Epithelial cell of esophagus (primary cell): ENCODE measurements at regions not wholly inside any gene's neighbourhood (a gene's known extent, or its start where the extent isn't known, plus 50 kb on each side); places are given as distances from the start of the nearest gene placed in this dataset.
"Not testable (repeated sequence)": the region's sequence is repeated elsewhere in the genome, so short reads cannot be mapped to it uniquely, and the experiment has no call there.

ENCODE experiments used
- DNase-seq: peaks from one replicate; pipeline ENCODE4 v3.0.0; 2010; ENCODE audit warnings: low read depth
- H3K4me3 ChIP-seq: 2 replicates; pipeline ENCODE4 v1.5.1; 2011; ENCODE audit warnings: mild to moderate bottlenecking, low read length, control low read depth
- TF ChIP-seq, protein P1 (sequence below): IDR thresholded peaks from 2 replicates; pipeline ENCODE4 v1.5.1; 2011; ENCODE audit warnings: low read depth, mild to moderate bottlenecking, low read length, control low read depth, inconsistent platforms; ENCODE audit not compliant: insufficient read depth; ENCODE audit errors: missing control alignments

- TF ChIP-seq, protein P1, sequence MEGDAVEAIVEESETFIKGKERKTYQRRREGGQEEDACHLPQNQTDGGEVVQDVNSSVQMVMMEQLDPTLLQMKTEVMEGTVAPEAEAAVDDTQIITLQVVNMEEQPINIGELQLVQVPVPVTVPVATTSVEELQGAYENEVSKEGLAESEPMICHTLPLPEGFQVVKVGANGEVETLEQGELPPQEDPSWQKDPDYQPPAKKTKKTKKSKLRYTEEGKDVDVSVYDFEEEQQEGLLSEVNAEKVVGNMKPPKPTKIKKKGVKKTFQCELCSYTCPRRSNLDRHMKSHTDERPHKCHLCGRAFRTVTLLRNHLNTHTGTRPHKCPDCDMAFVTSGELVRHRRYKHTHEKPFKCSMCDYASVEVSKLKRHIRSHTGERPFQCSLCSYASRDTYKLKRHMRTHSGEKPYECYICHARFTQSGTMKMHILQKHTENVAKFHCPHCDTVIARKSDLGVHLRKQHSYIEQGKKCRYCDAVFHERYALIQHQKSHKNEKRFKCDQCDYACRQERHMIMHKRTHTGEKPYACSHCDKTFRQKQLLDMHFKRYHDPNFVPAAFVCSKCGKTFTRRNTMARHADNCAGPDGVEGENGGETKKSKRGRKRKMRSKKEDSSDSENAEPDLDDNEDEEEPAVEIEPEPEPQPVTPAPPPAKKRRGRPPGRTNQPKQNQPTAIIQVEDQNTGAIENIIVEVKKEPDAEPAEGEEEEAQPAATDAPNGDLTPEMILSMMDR: no peak
- peak; percentile 15 for DNase-seq
- H3K4me3 ChIP-seq: no peak overlapping the region
Observed at GRCh38 chr9:32161720-32162119, 222.7 kb upstream of the ACO1 start.

- not testable (repeated sequence) for DNase-seq, H3K4me3 ChIP-seq
Observed at GRCh38 chr9:32166316-32166715, 218.1 kb upstream of the ACO1 start.

GRCh38 chr9:32171339-32171738 lies 213.1 kb upstream of the ACO1 start:
- H3K4me3 ChIP-seq: no peak overlapping the region
- TF ChIP-seq, protein P1: no peak
- no peak for DNase-seq

DNA sequence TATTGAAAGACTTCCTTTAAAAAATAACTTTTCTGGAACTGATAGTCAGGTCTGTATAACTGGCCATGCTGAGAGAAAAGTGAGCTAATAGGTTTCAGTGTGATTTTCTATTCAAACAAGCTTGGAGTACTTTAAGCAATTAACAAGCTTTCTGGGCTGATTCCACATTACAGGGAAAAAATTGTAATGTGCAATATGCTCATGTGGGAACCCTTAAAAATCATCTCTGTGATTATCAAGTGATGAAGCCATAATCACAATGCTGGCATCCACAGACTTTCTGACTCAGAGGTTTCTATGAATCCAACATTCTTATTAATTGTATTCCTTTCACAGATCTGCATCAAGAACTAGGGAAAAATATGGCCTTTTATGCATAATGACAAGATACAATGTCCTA lies 212.2 kb upstream of the ACO1 start:
- TF ChIP-seq, protein P1: no peak
- DNase-seq: no peak

GRCh38 chr9:32177396-32177795 lies 207.0 kb upstream of the ACO1 start:
- H3K4me3 ChIP-seq: no peak overlapping the region
- TF ChIP-seq, protein P1: no peak
- no peak for DNase-seq

More for the DNA sequence above, 212.2 kb upstream of the ACO1 start:
- no peak overlapping the region for H3K4me3 ChIP-seq

DNA sequence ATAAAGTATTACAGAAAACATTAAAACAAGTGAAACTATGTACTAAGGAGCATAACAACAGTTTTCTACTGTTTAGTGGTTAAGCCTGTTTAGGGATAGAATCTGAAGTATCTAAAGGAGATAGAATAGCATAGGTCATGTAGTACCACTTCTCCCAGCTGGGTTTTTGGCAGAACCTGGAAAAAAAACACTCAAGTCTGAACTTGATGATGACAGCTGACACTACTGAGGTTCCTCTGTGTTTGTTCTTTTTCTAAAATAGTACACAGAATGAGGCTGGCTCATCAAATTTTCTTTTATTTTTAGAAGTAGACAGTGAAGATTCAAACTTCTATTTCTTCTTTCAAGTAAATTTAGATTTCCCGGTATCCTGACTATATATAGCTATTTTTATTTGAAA lies 203.8 kb upstream of the ACO1 start:
- H3K4me3 ChIP-seq: no peak overlapping the region
- TF ChIP-seq, protein P1: no peak
- DNase-seq: no peak

- no peak for DNase-seq
- no peak overlapping the region for H3K4me3 ChIP-seq
- TF ChIP-seq, protein P1: no peak
Observed at GRCh38 chr9:32200241-32200640, 184.2 kb upstream of the ACO1 start.

- H3K4me3 ChIP-seq: no peak overlapping the region
- TF ChIP-seq, protein P1: no peak
- no peak for DNase-seq
Observed at GRCh38 chr9:32200896-32201295, 183.5 kb upstream of the ACO1 start.

DNA sequence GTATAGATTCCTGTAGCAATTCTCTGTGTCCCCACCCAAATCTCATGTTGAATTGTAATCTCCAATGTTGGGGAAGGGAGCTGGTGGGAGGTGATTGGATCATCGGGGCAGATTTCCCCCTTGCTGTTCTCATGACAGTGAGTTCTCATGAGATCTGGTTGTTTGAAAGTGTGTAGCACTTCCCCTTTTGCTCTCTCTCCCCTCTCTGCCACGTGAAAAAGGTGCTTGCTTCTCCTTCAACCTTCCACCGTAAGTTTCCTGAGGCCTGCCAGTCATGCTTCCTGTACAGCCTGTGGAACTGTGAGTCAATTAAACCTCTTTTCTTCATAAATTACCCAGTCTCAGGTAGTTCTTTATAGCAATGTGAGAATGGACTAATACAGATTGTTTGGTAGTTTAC lies 175.3 kb upstream of the ACO1 start:
- DNase-seq, H3K4me3 ChIP-seq: not testable (repeated sequence)
